Eye (tissue), 1 donor: ENCODE measurements at regions not wholly inside any gene's neighbourhood (a gene's known extent, or its start where the extent isn't known, plus 50 kb on each side); places are given as distances from the start of the nearest gene placed in this dataset.
"Not testable (repeated sequence)": the region's sequence is repeated elsewhere in the genome, so short reads cannot be mapped to it uniquely, and the experiment has no call there.

ENCODE experiments used
- DNase-seq: peaks from one replicate; pipeline ENCODE4 v3.0.0-alpha.2; 2015

DNA sequence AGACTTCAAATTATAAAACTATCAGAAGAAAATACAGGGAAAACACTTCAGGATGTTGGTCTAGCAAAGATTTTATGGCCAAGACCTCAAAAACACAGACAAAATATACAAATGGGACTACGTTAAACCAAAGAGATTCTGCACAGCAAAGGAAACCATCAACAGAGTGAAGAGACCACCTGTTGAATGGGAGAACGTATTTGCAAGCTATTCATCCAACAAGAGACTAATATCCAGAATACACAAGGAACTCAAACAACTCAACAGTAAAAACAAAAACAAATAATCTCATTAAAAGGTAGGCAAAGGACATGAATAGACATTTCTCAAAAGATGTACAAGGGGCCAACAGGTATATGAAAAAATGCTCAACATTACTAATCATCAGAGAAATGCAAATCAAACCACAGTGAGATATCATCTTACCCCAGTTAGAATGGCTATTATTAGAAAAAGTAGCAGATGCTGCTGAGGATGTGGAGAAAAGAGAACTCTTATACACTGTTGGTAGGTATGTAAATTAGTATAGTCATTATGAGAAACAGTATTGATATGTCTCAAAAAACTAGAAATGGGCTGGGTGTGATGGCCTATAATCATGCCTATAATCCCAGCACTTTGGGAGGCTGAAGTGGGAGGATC lies 112.6 kb downstream of the LRIG2 start:
- DNase-seq, result no peak

DNA sequence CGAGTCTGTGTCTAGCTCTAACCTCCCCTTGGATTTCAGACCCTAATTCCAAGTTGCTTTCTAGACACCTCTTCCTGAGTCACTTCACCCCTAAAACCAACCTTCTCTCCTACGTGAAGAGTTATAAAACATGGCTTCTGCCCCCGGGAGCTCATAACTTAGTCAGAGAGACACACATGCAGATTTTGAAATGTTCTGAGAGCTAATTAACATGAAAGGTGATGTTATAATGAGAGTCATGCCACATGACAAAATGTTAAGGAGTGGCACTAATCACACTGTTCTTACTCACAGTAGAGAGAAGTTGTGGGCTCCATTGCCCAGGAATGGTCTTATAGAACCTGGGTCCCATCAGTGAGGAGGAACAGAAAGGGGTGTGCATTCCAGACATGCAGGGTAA lies 117.1 kb downstream of the LRIG2 start:
- no peak for DNase-seq

DNA sequence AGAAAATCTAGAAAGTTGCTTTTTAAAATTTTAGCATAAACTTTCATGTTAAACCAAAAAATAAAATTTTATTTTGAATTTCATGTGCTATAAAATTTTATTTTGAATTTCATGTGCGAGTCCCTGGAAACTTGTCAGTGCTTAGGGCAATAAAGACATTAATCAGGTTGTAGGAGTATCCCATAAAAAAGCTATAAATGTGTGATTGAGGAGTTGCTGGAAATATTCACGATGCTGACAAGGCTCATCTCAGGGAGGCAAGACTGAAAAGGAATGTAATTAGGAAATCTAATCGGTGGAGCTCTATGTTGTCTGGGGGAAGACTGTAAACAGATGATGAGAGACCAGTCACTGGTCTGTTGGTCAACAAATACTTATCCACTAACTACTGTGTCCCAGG lies 117.9 kb downstream of the LRIG2 start:
- no peak for DNase-seq

DNA sequence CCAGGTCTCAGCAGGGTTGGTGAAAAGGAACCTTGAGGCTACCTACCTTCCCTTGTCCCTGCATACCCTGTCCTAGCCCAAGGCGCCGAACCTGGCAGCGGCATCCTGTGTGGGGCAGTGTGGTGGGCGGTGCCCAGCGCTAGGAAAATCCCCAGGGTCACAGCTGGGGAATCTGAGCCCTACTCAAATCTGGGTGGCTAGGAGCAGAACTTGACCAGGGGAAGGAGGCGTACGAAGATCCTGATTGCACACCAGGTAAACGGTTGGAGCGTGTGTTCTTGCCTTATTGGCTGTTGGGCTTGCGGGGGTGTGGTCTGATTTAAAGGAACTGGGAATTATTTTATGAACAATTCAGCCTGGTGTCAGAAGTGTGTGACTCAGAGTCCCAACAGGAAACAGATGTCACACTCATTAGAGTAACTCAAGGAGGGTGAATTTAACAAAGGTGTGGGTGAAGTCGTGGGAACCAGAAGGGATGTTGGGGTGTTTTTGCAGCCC lies 118.6 kb downstream of the LRIG2 start:
- no peak for DNase-seq

DNA sequence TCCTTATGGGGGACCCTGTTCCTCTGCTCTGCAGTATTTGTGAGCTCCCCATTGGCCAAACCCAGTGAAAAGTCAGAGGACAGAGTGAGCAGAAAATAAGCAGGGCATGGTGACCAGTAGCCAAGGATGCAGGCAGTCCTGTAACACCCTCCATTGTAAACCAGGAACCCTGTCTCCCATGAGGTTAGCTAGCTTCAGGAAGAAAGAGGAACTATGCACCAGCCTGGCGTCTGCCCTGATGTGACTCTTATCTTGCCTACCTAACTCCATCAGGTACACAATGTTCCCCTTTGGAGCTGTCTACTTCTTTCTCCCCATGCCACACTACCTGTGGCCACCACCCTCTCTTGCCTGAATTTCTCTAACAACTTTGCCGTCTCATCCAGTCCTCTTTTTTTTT lies 119.2 kb downstream of the LRIG2 start:
- no peak for DNase-seq

DNA sequence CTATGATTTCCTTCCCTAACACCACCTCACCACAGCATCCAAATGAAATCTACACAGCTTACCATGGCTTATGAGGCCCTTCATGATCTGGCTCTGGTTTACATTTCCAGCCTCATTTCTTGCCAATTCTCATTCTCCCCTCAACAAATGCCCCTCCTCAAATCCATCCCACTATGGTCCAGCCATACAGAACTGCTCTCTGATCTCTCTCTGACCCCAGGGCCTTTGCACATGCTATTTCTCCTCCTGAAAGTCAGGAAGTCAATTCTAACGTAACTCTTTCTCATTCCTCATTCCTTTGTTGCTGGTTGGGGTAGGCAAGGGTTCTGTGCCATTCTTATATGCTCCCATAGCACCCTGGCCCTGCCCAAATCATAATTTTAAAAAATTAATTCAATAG lies 120.0 kb downstream of the LRIG2 start:
- no peak for DNase-seq

DNA sequence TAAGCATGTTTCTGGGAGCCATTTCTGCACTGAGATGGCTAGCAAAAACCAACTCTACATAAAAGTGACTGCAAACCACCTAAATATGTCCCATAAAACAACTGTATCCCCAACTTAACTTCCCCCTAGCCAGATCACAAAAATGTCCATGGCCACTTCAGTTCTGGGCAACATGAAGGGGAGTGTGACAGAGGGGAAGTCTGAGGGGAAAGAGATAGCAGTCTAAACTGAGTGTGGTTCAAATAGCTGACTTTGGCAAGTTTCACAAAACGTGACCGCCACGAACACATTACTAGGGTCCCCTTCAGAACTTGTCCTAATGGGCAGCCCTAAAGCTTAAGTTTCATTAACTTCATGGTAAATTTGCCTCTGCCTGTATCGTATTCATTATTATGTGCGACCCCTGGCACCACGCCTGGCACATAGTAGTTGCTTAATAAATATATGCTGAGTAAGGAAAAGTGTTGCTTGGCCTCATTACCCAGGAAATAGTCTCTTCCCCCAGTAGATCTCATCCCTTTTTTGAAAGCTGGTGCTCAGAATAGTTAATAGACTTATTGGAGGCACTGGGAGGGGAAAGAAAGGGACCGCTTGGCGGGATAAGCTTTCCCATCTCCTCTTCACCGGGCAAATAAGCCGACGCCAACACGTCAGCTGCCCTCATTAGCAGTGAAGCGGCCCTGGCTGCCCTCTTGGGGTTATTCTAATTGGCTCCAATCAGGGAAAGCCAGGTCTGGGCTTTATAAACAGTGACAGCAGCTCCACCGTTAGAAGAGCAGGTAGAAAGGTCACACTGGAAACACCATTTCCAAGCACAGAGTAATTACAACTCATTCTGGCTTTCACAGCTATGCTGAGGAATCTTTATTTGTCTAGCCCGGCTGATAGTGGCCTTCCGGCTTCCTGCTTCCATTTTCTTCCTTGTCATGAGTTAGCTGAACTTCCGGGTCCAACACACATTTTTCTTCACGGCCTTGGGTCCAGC lies 122.1 kb downstream of the LRIG2 start:
- DNase-seq, result peak; percentile 80

DNA sequence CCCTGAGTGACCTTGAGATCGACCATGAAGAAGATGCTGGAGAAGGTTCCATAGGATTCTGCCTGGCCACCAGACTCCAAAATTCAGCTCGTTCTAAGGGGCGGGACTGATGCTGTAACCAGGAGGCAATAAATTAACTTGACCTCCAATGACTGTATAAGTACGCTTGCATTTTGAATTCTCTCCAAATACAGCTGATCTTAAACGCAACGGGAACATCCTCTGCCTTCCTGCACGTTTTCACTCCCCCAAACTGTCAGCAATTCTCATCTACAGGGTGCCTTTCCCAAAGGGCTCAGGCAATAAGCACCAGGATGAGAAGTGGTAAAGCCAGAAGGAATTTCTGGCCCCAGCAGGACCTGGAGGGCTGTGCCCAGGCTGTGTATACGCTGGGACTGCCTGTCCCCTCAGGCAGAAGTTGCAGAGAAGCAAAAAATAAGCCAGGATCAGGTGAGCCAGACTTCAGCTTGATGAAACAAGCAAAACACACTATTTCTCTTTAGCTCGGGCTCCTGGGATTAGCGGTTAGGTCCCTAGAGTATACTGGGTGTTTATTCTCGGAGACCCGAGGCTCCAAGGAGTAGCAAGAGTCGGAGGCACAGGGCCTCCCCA lies 124.8 kb downstream of the LRIG2 start:
- DNase-seq, result no peak

DNA sequence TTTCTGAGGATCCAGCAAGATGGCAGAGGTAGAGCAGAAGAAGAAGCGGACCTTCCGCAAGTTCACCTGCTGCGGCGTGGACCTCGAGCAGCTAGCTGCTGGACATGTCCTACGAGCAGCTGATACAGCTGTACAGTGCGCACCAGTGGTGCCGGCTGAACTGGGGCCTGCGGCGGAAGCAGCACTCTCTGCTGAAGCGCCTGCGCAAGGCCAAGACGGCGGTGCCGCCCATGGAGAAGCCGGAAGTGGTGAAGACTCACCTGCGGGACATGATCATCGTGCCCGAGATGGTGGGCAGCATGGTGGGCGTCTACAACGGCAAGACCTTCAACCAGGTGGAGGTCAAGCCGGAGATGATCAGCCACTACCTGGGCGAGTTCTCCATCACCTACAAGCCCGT lies 125.8 kb downstream of the LRIG2 start:
- no peak for DNase-seq

DNA sequence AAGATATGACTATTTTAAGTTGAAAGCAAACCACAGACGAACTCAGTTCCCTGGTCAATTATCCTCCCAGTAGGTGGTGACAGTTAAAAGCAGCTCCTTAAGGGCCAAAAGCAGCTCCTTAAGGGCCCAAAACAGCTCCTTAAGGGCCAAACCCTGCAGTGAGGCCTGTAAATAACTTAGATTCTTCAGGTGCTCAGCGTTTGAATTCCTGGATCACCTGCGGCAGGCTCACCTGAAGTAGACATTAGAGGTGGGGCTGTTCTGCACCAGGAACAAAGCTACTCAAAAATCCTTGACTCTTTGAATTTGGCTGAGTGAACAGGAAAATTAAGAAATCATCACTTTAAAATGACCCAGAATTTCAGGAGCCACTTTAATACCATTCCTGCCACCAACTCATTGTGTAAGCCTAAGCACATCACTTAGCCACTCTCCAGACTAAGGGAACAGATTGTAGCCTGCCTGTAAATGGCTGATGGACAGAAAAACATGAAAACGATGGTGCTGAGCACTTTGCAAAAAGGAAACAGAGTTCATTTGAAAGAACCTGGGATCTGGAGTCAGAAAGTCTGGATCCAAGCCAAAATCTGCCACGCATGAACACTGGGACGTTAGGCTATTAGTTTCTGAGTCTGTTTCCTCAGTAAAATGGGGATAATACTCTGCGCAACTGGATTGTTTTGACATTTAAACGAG lies 126.9 kb downstream of the LRIG2 start:
- no peak for DNase-seq

DNA sequence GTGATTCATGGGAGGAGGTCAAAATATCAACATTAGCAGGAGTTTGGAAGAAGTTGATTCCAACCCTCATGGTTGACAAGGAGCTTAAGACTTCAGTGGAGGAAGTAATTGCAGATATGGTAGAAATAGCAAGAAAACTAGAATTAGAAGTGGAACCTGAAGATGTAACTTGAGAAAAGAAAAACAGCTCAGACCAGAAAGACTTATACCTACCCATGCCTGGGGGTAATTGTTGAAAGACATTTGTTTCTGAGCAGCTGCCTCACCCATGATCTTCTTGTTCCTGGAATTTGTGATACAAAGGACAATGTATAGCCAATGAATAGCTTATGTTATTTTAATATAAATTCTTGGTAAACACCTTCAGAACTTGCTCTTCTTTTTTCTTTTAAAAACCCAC lies 128.6 kb downstream of the LRIG2 start:
- no peak for DNase-seq

DNA sequence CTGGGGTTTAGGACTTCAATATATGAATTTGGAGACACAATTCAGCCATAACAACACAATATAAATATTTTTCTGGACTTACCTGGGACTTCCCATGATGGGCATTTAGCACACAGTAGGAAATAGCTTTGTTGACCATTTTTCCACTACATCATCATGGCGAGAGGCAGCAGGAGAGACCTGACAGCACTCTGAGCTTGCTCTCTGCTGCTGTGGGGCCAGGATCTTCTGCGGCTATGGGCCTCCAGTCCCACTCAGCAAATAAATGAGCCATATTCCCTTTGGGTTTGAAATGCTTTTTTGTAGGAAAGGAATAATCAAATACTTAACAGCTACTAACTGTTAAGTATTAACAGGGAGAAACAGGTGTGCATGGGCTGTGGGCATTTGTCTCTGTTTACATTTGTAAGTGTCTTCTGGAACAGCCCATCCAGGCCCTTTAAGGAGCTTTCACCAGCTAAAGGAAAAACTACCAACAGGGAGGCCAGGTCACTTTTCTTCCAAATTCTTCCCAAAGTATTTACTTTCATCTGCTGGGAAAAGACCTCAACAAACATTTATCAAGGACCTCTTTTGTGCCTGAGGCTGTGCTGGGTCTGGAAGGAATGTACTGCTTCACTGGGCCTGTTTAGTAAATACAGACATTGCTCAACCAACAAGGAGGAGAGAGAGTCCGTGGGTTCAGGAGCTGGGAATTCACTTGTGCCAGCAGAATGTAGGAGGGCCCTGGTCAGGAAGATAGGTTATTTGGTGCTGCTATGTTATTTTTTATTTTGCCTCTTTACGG lies 133.2 kb downstream of the LRIG2 start:
- no peak for DNase-seq

DNA sequence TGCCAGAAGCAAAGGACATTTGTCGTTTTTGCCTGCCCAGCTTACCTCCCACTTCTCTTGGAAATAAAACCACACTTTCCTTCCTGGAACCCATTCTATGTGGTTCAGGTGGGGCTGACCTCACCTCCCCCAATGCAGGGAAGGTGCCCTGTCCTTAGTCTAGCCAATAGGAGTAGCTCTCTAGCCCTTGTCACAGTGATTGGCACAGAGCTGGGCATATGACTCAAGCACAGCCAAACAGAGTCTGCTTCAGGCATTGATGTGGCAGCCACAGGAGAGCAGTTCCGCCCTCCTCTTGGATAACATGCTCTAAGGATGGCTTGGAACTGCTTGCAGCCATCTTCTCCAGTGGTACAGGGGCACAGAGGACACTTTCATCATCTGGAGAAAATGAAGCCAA lies 134.0 kb downstream of the LRIG2 start:
- no peak for DNase-seq

DNA sequence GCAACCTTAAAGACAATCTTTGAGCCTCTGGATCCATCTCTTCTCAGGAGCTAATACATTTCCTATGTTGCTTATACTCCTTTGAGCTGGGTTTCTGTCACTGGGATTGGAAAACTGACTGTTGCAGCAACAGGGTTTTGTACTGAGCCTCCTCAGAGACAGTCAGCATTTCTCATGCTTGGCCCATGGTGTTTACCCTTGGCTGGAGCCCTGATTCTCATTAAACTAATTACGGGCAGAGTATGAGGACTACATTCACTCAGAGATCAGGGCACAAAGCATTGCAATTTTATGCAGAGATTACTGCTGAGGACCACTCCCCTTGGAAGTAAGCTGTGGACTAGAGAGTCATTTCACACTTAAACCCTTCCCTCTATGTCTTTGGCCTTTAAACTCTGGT lies 134.5 kb downstream of the LRIG2 start:
- DNase-seq, result peak; percentile 74

DNA sequence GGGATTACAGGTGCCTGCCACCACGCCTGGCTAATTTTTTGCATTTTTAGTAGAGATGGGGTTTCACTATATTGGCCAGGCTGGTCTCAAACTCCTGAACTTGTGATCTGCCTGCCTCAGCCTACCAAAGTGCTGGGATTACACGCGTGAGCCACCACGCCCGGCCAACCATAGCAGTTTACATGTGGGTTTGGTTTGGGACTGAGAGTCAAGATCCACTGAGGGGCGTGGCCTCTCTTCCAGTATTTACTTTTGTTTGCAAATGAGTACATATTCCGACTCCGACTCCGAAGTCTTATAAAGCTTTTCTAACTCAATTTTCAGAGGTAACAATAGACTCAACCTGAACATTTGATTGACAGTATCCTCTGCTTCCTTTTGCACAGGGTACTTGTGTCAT lies 135.4 kb downstream of the LRIG2 start:
- DNase-seq, result not testable (repeated sequence)

DNA sequence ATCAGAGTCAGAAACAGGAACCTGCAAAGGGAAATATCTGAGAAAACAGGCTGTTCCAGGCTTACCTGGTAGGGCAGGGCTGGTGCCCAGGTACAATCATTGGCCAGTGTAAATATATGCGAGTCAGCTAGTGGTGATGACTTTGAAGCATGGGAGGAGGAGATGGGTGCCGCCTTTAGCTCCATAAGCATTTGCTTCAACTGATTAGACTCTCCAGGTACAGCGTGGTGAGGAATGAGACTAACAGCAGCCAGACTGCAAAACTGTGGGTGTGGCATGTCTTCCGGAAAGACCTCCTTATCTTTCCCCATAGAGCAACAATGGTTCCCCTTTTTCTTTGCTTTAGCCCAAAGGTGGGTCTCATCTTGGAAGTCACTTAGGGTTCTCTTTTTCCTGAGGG lies 137.2 kb downstream of the LRIG2 start:
- DNase-seq, result no peak

DNA sequence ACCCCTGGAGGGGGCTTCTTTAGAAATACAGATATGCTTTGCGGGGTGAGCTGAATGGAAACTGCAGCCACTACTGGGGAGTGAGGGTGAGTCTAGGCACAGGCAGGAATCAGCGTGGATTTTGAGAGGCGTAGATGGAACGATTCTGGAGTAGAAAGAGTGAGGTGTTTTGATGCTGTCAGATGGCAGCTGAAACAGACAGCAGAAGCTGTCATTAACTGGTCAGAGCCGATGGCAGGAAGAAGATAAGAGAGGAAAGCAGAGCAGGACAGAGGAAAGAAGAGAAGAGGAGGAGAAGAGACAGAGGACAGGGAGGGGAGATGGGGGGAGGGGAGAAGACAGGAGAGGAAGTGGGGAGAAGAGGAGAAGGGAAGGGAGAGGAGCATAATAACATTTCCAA lies 138.5 kb downstream of the LRIG2 start:
- no peak for DNase-seq

DNA sequence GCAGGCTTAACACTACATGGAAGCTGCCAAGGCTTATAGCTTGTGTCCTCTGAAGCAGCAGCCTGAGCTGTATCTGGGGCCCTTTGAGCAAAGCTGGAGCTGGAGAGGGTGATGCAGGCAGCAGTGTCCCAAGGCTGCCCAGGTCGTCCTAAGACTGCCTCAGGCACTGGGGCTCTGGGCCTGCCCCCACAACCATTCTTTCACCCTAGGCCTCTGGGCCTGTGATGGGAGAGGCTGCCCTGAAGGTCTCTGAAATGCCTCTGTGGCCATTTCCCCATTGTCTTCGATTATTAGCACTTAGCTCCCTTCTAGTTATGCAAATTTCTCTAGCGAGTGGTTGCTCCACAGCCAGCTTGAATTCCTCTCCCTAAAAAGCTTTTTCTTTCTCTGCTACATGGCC lies 142.0 kb downstream of the LRIG2 start:
- DNase-seq, result no peak

DNA sequence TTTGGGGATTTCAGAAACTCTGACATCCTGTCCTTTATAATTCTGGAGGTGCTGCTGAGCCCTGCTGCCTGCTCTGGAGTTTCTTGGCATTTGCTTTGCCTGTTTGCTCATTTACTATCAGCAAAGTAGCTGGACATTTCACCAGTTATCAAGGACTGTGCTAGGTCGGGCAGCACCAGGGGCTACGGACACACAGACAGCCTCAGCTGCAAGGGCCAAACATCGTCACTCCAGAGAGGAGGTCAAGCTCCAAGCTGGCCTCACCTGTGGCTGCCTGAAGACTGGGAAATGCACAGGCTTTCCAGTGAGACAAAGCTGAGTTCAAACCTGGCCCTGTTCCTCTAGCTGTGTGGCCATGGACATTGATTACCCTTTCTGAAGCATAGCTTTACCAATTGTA lies 143.7 kb downstream of the LRIG2 start:
- DNase-seq, result no peak

DNA sequence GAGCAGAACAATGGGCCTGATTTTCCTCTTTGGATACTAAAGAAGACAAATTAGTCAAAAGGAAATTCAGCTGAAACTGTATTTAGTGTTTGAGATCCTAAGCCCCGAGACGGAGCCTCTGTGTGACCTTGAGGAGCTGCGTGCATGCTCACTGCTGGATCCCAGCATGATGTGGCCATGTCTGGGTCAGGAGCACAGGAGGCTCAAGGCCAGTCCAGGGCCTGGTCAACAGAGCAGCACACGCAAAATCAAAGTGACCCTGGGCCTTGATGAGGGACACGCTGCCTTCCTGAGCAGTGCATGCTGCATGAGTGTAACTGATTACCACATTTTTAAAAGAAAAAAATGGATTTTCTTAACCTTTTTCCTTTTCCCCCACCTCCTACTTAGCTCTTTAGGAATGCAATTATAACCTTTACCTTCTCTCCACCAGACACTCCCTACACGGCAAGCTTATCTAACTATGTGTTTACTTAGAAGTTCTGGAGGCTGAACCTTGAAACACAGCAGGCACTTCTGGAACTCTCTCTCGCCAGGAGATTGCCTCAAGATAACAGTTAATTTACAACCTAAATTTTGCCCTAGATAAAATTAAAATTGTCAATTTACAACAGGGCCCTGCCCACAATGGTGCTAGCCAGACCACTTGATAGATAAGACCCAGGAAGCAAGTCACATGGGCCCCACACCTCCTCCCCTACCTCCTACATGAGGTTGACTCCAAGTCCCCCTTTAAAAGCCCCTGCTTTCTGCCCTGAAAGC lies 144.6 kb downstream of the LRIG2 start:
- no peak for DNase-seq

DNA sequence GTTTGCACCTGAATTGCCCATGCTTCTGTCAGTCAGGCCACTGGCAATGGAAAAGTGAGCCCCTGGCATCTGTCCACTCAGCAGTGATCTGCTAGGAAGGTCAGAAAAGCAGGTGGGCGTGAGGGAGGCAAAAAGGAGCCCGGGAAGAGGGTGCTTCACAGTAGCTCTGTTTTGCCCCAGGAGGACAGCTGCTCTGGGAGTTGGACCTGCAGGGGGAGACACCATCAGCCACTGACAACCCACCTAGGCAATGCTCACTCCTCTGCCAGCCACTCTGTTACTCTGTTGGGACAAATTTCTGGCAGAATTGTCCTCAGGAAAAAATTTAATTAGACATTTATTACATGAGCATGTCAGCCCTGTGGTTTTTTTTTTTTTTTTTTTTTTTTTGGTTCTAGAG lies 146.4 kb downstream of the LRIG2 start:
- DNase-seq, result no peak

DNA sequence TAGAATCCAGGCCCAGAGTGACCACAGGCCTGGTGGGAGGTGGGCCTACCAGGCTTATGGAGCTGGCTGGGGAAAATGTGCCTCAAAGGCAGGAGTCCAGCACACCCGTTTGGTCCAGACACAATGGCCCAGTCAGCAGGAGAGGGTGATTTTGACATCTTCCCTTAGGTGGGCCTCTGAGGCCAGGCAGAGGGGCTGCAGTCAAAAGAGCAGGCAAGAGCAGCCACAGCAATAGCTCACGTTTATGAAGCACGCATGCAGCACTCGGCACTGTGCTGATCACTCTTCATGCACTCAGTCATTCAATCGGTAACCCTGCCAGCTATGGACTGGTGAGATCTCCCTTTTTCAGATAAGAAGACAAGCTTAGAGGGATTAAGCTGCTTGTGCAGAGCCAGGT lies 146.8 kb downstream of the LRIG2 start:
- no peak for DNase-seq
